Mesothelial cell of epicardium (in vitro differentiated cells): ENCODE measurements at regions not wholly inside any gene's neighbourhood (a gene's known extent, or its start where the extent isn't known, plus 50 kb on each side); places are given as distances from the start of the nearest gene placed in this dataset.

Source experiments
- DNase-seq, 2 experiments: peaks; one replicate each; pipeline ENCODE4 v3.0.0; 2021; ENCODE audit warnings: low spot score in 2 of 2; ENCODE audit not compliant: unreplicated experiment in 2 of 2
- H3K27ac Mint-ChIP-seq: 2 replicates; pipeline ENCODE4 v1.8.0; 2021; ENCODE audit warnings: mixed read lengths
- H3K27me3 Mint-ChIP-seq: 2 replicates; pipeline ENCODE4 v1.8.0; 2021; ENCODE audit warnings: low read depth, mixed read lengths
- H3K36me3 Mint-ChIP-seq: 2 replicates; pipeline ENCODE4 v1.8.0; 2021; ENCODE audit warnings: mixed read lengths
- H3K4me1 Mint-ChIP-seq: 2 replicates; pipeline ENCODE4 v1.8.0; 2021; ENCODE audit warnings: mixed read lengths
- H3K4me3 Mint-ChIP-seq: 2 replicates; pipeline ENCODE4 v1.8.0; 2021; ENCODE audit warnings: mild to moderate bottlenecking, moderate library complexity, mixed read lengths
- H3K9me3 Mint-ChIP-seq: 2 replicates; pipeline ENCODE4 v1.8.0; 2021; ENCODE audit warnings: mixed read lengths
- CTCF ChIP-seq: fragments of 200-600 bp; sonication (generic); IDR thresholded peaks from one replicate; pipeline ENCODE4 v1.5.0; 2021; ENCODE audit warnings: antibody characterized with exemption; ENCODE audit not compliant: unreplicated experiment

GRCh38 chr16:17947637-17948036, 388.9 kb downstream of the NPIPA8 start:
- no peak for TF ChIP-seq CTCF
- H3K9me3 Mint-ChIP-seq = peaks cover 5% of the 10 kb centered on the region
- H3K4me1 Mint-ChIP-seq = peaks cover 26% of the 10 kb centered on the region
- no peak overlapping the region for H3K4me3 Mint-ChIP-seq
- no peak for DNase-seq
- H3K27ac Mint-ChIP-seq = no peak overlapping the region
- H3K27me3 Mint-ChIP-seq = no peaks in the 10 kb centered on the region
- H3K36me3 Mint-ChIP-seq = no peaks in the 10 kb centered on the region

DNA sequence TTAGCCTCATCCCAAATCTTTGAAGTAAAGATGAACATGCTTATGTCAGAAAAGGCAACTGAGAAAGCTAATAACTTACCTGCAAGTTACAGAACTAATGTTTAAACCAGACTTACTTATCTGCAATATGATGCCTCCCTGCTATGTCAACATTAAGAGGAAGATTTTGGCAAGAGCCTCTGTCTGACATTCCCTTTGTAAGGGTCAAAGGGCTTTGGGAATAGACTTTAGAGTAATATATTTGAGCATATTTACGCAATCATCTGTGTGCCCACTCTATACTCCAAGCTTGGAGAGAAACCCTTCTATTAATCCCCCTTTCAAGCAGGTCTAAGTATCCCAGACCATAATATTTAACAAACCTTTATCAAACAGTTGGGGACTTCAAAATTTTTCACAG, 389.4 kb downstream of the NPIPA8 start:
- DNase-seq = no peak
- Mint-ChIP-seq H3K27ac (no peak overlapping the region), H3K4me3 (no peak overlapping the region), H3K4me1 (peaks cover 25% of the 10 kb centered on the region), H3K9me3 (peaks cover 5% of the 10 kb centered on the region), H3K27me3 (no peaks in the 10 kb centered on the region), H3K36me3 (no peaks in the 10 kb centered on the region)
- no peak for TF ChIP-seq CTCF

DNA sequence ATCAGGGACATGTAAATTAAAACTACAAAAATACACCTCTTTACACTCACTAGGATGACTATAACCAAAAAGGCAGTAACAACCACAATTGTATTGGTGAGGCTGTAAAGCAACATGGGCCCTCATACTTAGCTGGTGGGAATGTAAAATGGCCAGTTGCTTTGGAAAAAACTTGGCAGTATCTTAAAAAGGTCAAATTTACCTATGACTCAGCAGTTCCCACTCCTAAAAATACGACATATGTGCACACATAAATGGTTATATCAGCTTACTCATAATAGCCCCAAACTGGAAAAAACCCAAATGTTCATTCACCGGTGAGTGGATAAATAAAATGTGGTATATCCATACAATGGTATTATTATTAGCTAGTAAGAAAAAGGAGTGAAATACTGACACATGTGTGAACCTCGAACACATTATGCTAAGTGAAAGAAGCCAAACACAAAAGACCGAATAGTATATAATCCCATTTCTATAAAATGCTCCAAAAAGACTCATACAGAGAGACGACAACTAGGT, 391.4 kb downstream of the NPIPA8 start:
- Mint-ChIP-seq H3K4me1 (peaks cover 17% of the 10 kb centered on the region), H3K27me3 (no peaks in the 10 kb centered on the region), H3K9me3 (peaks cover 5% of the 10 kb centered on the region), H3K4me3 (no peak overlapping the region), H3K27ac (no peak overlapping the region), H3K36me3 (no peaks in the 10 kb centered on the region)
- no peak for DNase-seq
- TF ChIP-seq CTCF = no peak

GRCh38 chr16:17944345-17944744, 392.2 kb downstream of the NPIPA8 start:
- no peak overlapping the region for H3K4me3 Mint-ChIP-seq
- no peak overlapping the region for H3K27ac Mint-ChIP-seq
- H3K36me3 Mint-ChIP-seq = no peaks in the 10 kb centered on the region
- peaks cover 5% of the 10 kb centered on the region for H3K9me3 Mint-ChIP-seq
- H3K4me1 Mint-ChIP-seq = peaks cover 9% of the 10 kb centered on the region
- no peak for DNase-seq
- H3K27me3 Mint-ChIP-seq = no peaks in the 10 kb centered on the region
- no peak for TF ChIP-seq CTCF

DNA sequence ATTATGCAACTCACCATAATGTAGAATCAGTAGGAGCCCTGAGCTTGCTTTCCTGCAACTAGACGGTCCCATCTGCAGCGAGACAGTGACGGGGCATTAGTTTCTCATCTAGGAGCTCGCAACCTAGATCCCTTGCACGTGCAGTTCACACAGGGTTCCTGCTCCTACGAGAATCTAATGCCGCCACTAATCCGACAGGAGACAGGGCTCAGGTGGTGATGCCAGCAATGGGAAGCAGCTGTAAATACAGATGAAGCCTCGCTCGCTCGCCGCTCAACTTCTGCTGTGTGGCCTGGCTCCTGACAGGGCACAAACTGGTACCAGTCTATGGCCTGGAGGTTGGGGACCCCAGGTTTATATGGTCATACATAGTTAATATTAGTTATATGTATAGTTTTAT, 394.5 kb downstream of the NPIPA8 start:
- H3K27me3 Mint-ChIP-seq = no peaks in the 10 kb centered on the region
- no peak for TF ChIP-seq CTCF
- no peak for DNase-seq
- no peak overlapping the region for H3K4me3 Mint-ChIP-seq
- H3K4me1 Mint-ChIP-seq = peaks cover 9% of the 10 kb centered on the region
- no peaks in the 10 kb centered on the region for H3K36me3 Mint-ChIP-seq
- H3K9me3 Mint-ChIP-seq = peaks cover 5% of the 10 kb centered on the region
- H3K27ac Mint-ChIP-seq = no peak overlapping the region
